ENCODE measurements at regions not wholly inside any gene's neighbourhood (a gene's known extent, or its start where the extent isn't known, plus 50 kb on each side); places are given as distances from the start of the nearest gene placed in this dataset.
"Not testable (repeated sequence)": the region's sequence is repeated elsewhere in the genome, so short reads cannot be mapped to it uniquely, and the experiment has no call there.

DNA sequence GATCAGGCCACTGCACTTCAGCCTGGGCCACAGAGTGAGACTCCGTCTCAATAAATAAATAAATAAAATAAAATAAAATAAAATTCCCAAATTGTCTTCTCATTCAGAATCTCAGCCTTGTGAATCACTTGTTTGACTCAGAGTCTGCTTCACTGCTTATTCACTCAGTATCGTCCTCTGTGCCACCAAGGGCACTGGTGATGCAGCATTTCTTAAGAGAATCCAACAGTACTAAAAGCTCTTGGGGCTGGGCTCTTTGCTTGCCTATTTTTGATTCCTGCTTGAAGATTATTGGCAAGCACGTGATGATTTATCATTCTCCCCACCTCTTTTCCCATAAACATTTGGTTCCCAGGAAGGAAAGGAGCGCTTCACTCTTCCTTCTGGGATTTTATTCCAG lies 54.8 kb upstream of the HMGB1 start:
- Mint-ChIP-seq H3K4me3 (ENCODE audit: unreplicated experiment) (no peak overlapping the region), H3K27me3 (ENCODE audit: unreplicated experiment) (peaks cover 2% of the 10 kb centered on the region), H3K4me1 (ENCODE audit: low read depth, unreplicated experiment) (peaks cover 17% of the 10 kb centered on the region), H3K27ac (ENCODE audit: unreplicated experiment) (no peak overlapping the region), H3K36me3 (ENCODE audit: unreplicated experiment) (no peaks in the 10 kb centered on the region), H3K9me3 (ENCODE audit: unreplicated experiment) (peaks cover 4% of the 10 kb centered on the region)
- DNase-seq = no peak
- TF ChIP-seq, protein P1, sequence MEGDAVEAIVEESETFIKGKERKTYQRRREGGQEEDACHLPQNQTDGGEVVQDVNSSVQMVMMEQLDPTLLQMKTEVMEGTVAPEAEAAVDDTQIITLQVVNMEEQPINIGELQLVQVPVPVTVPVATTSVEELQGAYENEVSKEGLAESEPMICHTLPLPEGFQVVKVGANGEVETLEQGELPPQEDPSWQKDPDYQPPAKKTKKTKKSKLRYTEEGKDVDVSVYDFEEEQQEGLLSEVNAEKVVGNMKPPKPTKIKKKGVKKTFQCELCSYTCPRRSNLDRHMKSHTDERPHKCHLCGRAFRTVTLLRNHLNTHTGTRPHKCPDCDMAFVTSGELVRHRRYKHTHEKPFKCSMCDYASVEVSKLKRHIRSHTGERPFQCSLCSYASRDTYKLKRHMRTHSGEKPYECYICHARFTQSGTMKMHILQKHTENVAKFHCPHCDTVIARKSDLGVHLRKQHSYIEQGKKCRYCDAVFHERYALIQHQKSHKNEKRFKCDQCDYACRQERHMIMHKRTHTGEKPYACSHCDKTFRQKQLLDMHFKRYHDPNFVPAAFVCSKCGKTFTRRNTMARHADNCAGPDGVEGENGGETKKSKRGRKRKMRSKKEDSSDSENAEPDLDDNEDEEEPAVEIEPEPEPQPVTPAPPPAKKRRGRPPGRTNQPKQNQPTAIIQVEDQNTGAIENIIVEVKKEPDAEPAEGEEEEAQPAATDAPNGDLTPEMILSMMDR (IDR thresholded peaks at IDR 0.05; ENCODE audit: partially characterized antibody, unreplicated experiment) = no peak

DNA sequence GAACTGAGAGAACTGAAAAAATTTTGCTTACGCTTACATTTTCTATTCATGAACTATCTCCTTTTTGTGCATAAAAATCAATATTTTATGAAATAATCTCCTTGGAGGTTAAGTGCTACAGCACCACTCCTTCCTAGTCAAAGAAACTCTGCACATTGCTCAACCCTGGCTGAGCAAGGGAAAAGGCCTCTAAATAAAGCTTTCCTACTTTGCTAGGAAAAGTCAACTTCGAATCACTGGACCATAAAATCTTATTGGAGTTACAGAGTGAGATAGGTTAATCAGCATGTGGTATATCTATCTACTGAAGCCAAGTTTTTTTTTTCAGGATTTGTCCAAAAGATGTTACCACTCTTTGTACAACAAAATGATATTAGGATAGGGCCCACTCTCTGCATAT lies 57.5 kb upstream of the HMGB1 start:
- Mint-ChIP-seq H3K27ac (ENCODE audit: unreplicated experiment) (peak overlapping the region; percentile 89), H3K4me3 (ENCODE audit: unreplicated experiment) (no peak overlapping the region), H3K36me3 (ENCODE audit: unreplicated experiment) (no peaks in the 10 kb centered on the region), H3K9me3 (ENCODE audit: unreplicated experiment) (peaks cover 6% of the 10 kb centered on the region), H3K4me1 (ENCODE audit: low read depth, unreplicated experiment) (peaks cover 35% of the 10 kb centered on the region), H3K27me3 (ENCODE audit: unreplicated experiment) (peaks cover 2% of the 10 kb centered on the region)
- TF ChIP-seq, protein P1 (IDR thresholded peaks at IDR 0.05; ENCODE audit: partially characterized antibody, unreplicated experiment) = no peak
- DNase-seq = no peak

DNA sequence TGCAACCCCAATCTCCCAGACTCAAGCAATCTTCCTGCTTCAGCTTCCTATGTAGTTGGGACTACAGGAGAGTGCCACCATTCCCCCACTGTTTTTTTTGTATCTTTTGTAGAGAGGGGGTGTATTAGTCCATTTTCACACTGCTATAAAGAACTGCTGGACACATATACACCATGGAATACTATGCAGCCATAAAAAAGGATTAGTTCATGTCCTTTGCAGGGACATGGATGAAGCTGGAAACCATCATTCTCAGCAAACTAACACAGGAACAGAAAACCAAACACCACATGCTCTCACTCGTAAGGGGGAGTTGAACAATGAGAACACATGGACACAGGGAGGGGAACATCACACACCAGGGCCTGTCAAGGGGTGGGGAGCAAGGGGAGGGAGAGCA lies 58.1 kb upstream of the HMGB1 start:
- Mint-ChIP-seq H3K4me3 (ENCODE audit: unreplicated experiment) (peak overlapping the region; percentile 38), H3K27ac (ENCODE audit: unreplicated experiment) (peak overlapping the region; percentile 89), H3K4me1 (ENCODE audit: low read depth, unreplicated experiment) (peaks cover 38% of the 10 kb centered on the region)
- H3K27me3 Mint-ChIP-seq (ENCODE audit: unreplicated experiment); H3K9me3 Mint-ChIP-seq (ENCODE audit: unreplicated experiment); DNase-seq; H3K36me3 Mint-ChIP-seq (ENCODE audit: unreplicated experiment): not testable (repeated sequence)

DNA sequence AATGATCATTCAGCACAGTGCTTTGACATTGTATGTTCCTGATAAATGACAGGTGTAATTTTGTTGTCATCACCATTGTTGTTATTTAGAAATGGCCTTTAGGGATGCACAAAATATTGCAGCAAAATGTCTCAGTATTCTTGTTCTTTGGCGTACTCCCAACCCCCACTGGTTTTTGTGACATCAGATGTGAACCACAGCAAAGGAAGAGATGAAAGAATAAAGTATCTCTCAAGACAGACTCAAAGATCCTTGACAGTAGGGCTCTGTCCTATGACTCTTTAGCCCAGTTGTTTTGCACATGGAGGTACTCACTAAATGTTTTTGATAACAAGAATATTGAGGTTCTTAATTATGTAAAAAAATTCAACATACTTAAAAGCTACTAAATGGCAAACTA lies 59.5 kb upstream of the HMGB1 start:
- H3K27me3 Mint-ChIP-seq (ENCODE audit: unreplicated experiment); H3K36me3 Mint-ChIP-seq (ENCODE audit: unreplicated experiment); H3K9me3 Mint-ChIP-seq (ENCODE audit: unreplicated experiment); DNase-seq: not testable (repeated sequence)
- Mint-ChIP-seq H3K4me1 (ENCODE audit: low read depth, unreplicated experiment) (peaks cover 45% of the 10 kb centered on the region), H3K4me3 (ENCODE audit: unreplicated experiment) (peak overlapping the region; percentile 72), H3K27ac (ENCODE audit: unreplicated experiment) (peak overlapping the region; percentile 93)

DNA sequence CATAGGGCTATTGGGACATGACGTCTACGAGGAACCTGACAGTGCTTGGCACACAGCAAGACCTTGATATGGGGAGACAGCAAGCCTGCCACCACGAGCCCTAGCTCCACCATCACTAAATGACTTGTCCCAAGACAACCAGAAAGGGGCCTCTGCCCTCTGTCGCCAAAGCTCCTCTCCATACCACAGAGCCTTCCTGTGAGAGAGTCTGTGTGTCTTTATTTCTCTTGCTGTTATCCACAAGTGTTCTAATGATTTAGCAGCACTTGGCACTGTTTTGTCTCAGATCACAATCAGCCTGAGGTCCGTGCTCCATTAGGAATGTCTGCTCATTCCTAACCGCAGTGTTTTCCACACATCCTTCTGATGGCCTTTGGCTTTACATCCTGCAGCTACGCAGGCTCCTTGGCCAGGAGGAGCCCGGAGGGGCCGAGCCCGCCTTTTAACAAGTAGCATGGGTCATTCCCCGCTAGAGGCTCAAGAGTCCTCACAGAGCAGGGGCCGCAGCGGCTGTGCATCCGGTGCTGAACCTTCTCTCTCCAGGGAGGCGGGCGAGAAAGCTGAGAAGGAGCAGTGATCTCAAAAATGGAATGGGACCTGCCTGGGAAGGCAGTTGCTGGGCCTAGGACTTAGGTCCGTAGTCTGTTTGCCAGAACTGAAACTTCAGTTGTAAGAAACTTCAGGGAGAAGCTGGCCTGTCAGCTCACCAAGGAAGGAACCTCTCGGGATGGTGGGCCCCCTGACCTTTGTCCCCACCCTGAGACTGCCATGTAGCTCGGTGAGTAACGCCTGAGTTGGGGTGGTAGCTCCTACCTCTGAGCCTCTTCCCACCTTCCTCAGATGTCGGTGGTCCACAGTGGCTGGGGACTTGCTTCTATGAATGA lies 61.1 kb upstream of the HMGB1 start:
- Mint-ChIP-seq H3K4me1 (ENCODE audit: low read depth, unreplicated experiment) (peaks cover 43% of the 10 kb centered on the region), H3K36me3 (ENCODE audit: unreplicated experiment) (no peaks in the 10 kb centered on the region), H3K4me3 (ENCODE audit: unreplicated experiment) (peak overlapping the region; percentile 15), H3K9me3 (ENCODE audit: unreplicated experiment) (peaks cover 6% of the 10 kb centered on the region), H3K27me3 (ENCODE audit: unreplicated experiment) (peaks cover 2% of the 10 kb centered on the region), H3K27ac (ENCODE audit: unreplicated experiment) (peak overlapping the region; percentile 93)
- TF ChIP-seq, protein P1 (IDR thresholded peaks at IDR 0.05; ENCODE audit: partially characterized antibody, unreplicated experiment) = no peak
- DNase-seq = no peak

DNA sequence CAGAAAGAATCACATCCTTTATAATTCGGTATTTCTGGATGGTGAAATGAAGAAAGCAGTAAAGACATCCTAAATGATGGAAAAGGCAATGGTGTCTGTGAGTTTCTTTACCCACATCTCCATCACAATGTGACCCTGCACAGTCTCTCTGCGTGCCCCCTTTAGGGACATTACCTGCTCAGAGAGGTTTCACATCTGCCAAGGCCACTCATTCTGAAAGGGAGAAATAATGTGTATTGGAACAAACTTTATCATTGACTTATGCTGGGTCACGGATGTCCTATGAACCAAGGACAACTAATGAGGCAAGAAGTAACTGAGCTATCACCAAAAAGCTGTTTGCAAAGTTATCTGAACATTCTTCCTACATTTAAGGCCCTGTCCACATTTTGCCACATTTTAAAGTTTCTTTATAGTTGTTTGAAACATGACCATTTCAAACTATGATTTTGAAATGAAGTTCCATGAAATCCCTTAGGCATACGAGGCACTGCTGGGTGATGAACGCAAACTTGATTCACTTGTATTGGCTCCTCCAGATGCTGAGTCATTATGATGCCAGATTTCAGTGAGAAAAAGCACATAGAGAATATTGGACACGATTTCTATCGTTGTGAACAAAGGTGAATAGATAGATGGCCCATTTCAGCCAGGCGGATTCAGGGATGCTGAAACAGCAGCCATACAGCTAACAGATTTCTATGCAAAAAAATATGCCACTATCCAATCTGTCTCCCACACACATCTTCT lies 63.5 kb upstream of the HMGB1 start:
- Mint-ChIP-seq H3K27me3 (ENCODE audit: unreplicated experiment) (no peaks in the 10 kb centered on the region), H3K9me3 (ENCODE audit: unreplicated experiment) (peaks cover 4% of the 10 kb centered on the region), H3K4me1 (ENCODE audit: low read depth, unreplicated experiment) (peaks cover 38% of the 10 kb centered on the region), H3K27ac (ENCODE audit: unreplicated experiment) (peak overlapping the region; percentile 25), H3K36me3 (ENCODE audit: unreplicated experiment) (no peaks in the 10 kb centered on the region), H3K4me3 (ENCODE audit: unreplicated experiment) (no peak overlapping the region)
- TF ChIP-seq, protein P1 (IDR thresholded peaks at IDR 0.05; ENCODE audit: partially characterized antibody, unreplicated experiment) = no peak
- DNase-seq = no peak
